LNCaP clone FGC (cell line): ENCODE measurements at regions not wholly inside any gene's neighbourhood (a gene's known extent, or its start where the extent isn't known, plus 50 kb on each side); places are given as distances from the start of the nearest gene placed in this dataset.
A peak's percentile ranks its signal among the peaks of the same experiment; 100 is the strongest.

Experiments
- DNase-seq: peaks from one replicate; pipeline ENCODE4 v3.0.0-alpha.2; 2011; ENCODE audit warnings: low read depth
- H3K4me3 ChIP-seq: 2 replicates; pipeline ENCODE4 v1.5.1; 2011; ENCODE audit warnings: mild to moderate bottlenecking, low read depth, low read length, control low read depth
- CTCF ChIP-seq: IDR thresholded peaks from 2 replicates; pipeline ENCODE4 v1.5.1; 2012; ENCODE audit warnings: mild to moderate bottlenecking; ENCODE audit not compliant: control insufficient read depth, insufficient read depth; ENCODE audit errors: extremely low read depth

DNA sequence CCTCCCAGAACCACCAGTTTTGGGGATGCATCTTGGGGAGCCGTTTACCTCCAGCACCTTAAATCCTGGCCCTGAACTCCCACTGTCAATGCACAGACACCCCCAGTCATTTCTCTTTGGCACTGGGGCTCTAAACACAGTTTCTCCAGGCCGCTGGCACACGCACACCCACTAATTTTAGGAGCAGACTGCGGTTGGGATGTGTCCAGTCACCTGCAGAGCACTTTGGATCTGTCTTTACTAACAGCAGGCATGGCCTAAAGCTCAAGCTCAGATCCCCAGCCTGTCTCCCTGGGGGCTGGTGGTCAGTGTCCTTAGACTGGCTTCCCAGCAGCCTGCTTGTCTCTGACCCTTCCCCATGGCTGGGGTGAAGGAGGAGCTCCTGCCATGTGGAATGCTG, 49.9 kb downstream of the SYNE3 start:
- no peak for TF ChIP-seq CTCF
- H3K4me3 ChIP-seq: no peak overlapping the region
- no peak for DNase-seq

GRCh38 chr14:95465936-95466335, 50.5 kb downstream of the SYNE3 start:
- TF ChIP-seq CTCF: no peak
- no peak overlapping the region for H3K4me3 ChIP-seq
- no peak for DNase-seq

- H3K4me3 ChIP-seq: no peak overlapping the region
- no peak for TF ChIP-seq CTCF
- no peak for DNase-seq
Observed at GRCh38 chr14:95465358-95465757, 51.1 kb downstream of the SYNE3 start.

DNA sequence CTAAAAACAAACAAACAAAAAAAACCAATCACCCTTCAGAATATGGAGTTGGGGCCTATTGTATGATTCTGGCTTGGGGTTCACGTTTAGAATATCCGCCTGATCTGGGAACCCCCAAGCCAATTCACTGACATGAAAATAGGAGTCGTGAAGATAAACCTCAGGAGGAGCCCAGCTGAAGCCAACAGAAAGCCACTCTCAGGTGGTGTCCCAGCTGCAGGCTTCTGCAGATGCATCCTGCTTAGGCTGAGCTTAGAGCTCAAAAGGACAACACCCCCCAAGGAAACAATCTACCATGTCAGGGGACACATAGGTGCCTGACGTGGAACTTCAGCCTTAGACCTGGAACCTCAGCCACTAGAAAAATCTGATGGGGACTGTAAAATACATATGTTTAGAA, 51.9 kb downstream of the SYNE3 start:
- H3K4me3 ChIP-seq: no peak overlapping the region
- TF ChIP-seq CTCF: no peak
- DNase-seq: no peak

DNA sequence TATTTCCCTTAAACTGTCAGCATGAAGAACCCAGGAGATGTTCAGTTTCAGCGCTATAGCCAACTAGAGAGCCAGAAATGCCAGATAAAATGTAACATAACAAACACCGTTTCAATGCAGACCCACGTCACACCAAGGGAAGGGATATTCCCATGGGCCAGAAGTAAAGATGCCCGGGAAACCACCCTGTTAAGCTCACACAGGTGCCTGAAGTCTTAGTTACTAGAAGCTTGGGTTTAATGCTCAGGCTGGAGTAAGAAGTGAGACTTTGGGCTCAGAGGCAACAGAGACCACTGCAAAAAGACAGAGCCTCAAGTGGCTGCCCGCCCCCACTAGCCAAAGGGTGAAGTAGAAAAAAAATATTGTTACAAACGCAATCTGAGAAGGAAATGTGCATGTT, 52.3 kb downstream of the SYNE3 start:
- no peak overlapping the region for H3K4me3 ChIP-seq
- no peak for DNase-seq

DNA sequence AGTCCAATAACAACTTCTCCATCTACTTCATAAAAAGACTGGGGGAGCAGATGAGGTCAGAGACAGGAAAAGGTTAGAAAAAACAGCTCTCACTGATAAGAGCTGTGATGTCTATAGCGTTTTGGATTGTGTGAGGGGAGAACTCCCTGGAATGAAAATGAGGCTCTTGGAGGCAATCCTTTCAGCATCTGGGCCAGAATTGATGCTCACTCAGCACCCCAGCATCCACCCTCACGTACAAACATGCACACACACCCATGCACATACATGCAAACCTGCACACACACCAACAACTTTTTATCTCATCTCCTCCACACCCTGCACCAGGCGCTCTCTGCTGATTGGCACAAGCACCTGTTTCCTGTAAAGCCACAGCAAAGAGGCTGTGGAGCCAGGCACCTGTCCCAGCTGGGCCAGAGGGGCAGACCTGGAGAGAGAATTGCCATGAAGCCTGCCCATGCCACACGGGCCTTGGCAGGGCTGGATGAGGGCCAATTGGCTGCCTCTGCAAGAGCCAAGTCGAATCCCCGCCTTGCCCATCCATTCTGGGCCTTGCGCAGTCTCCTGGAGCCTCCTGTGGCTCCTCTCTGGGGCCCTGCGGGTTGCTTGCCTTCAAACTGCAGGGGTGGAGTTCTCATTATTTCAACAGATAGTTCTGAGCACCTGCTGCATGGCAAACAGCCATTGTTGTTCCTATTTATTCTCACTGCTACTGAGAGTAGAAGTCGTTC, 53.1 kb downstream of the SYNE3 start:
- no peak for TF ChIP-seq CTCF
- peak; percentile 15 for DNase-seq
- H3K4me3 ChIP-seq: no peak overlapping the region

More for the DNA sequence above, 52.3 kb downstream of the SYNE3 start:
- TF ChIP-seq CTCF: no peak

DNA sequence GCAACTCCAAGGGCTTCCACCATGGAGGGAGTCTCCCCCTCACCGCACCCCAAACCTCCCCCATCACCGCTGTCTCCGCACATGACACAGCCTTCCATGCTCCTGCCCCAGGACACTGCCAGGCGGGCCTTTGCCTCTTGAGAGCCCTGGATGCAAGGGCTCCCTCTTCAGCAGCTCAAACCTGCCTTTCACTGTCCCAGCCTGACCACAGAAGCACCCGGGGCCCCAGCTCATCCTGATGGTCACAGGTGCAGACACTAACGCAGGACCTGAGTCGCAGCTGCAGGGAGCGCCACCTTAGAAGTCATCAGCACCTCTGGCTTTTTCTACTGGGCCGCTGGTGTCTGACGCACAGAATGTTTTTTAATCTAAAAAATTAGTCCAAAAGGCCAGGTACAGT, 54.0 kb downstream of the SYNE3 start:
- no peak for TF ChIP-seq CTCF
- no peak for DNase-seq
- no peak overlapping the region for H3K4me3 ChIP-seq
